Left lung (tissue), 4 donors: ENCODE measurements at regions not wholly inside any gene's neighbourhood (a gene's known extent, or its start where the extent isn't known, plus 50 kb on each side); places are given as distances from the start of the nearest gene placed in this dataset.

Experiments
- ATAC-seq: fragments of 200-7000 bp; cut with Tn5 transposase; one replicate; pipeline ENCODE4 v1.9.1; 2020; ENCODE audit warnings: moderate library complexity
- DNase-seq, 4 donors: peaks; one replicate each; pipeline ENCODE4 v3.0.0-alpha.2; 2013 to 2020
- H3K27ac ChIP-seq, 2 donors: fragments of 200-600 bp; sonication (generic) in 1 of 2; one replicate each; pipeline versions ENCODE4 v1.5.0 to v1.8.0; 2020 to 2021
- H3K27me3 ChIP-seq, 2 donors: fragments of 200-600 bp; sonication (generic) in 1 of 2; one replicate each; pipeline versions ENCODE4 v1.5.0 to v1.8.0; 2020 to 2021
- H3K36me3 ChIP-seq, 2 donors: fragments of 200-600 bp; sonication (generic) in 1 of 2; one replicate each; pipeline versions ENCODE4 v1.5.0 to v1.8.0; 2020 to 2021
- H3K4me1 ChIP-seq, 2 donors: fragments of 200-600 bp; one replicate each; pipeline ENCODE4 v1.8.0; 2021
- H3K4me3 ChIP-seq, 2 donors: fragments of 200-600 bp; sonication (generic) in 1 of 2; one replicate each; pipeline versions ENCODE4 v1.5.0 to v1.8.0; 2020 to 2021; ENCODE audit warnings: mild to moderate bottlenecking in 1 of 2
- H3K9me3 ChIP-seq, 2 donors: fragments of 200-600 bp; sonication (generic) in 1 of 2; one replicate each; pipeline versions ENCODE4 v1.5.0 to v1.8.0; 2020 to 2021
- CTCF ChIP-seq, 2 donors: fragments of 200-600 bp; sonication (generic) in 1 of 2; IDR thresholded peaks; one replicate each; pipeline versions ENCODE4 v1.5.0 to v1.8.0; 2021; ENCODE audit warnings: antibody characterized with exemption in 2 of 2
- intact Hi-C, 2 donors: fragments of 100-400 bp; cut with DNase I; formaldehyde crosslinking; loops; one replicate each; pipeline versions ENCODE4 v1.11.2 to v1.14.2; 2022
- donor health status: DM: no; HTN: yes; CAD: no.
- donor health status: DM: no; HTN: no; CAD: no.

- no peak for ATAC-seq
- H3K27me3 ChIP-seq: no peaks in the 10 kb centered on the region
Observed at GRCh38 chr4:177235026-177235425, 74.6 kb upstream of the NEIL3 start.

GRCh38 chr4:177236886-177237285 is 72.8 kb upstream of the NEIL3 start:
- Histone ChIP-seq H3K36me3 (no peaks in the 10 kb centered on the region), H3K27ac (no peak overlapping the region), H3K27me3 (no peaks in the 10 kb centered on the region), H3K4me1 (no peaks in the 10 kb centered on the region), H3K9me3 (no peaks in the 10 kb centered on the region), H3K4me3 (no peak overlapping the region)
- TF ChIP-seq CTCF (IDR thresholded peaks at IDR 0.05): no peak
- intact Hi-C loops: no loop called here
- ATAC-seq (no peak), DNase-seq (no peak)

More at GRCh38 chr4:177235026-177235425, 74.6 kb upstream of the NEIL3 start:
- Histone ChIP-seq H3K36me3 (no peaks in the 10 kb centered on the region), H3K4me1 (no peaks in the 10 kb centered on the region), H3K27ac (no peak overlapping the region), H3K4me3 (no peak overlapping the region), H3K9me3 (no peaks in the 10 kb centered on the region)
- no peak for DNase-seq
- intact Hi-C loops: no loop called here
- no peak for TF ChIP-seq CTCF (IDR thresholded peaks at IDR 0.05)

- no peak overlapping the region for H3K27ac ChIP-seq
- DNase-seq: no peak
Observed at GRCh38 chr4:177237291-177237690, 72.4 kb upstream of the NEIL3 start.

GRCh38 chr4:177239477-177239876 is 70.2 kb upstream of the NEIL3 start:
- no peaks in the 10 kb centered on the region for H3K27me3 ChIP-seq
- intact Hi-C loops: no loop called here
- H3K36me3 ChIP-seq: no peaks in the 10 kb centered on the region
- no peaks in the 10 kb centered on the region for H3K9me3 ChIP-seq
- ATAC-seq: no peak
- no peak overlapping the region for H3K4me3 ChIP-seq
- no peak overlapping the region for H3K27ac ChIP-seq
- DNase-seq: no peak
- TF ChIP-seq CTCF (IDR thresholded peaks at IDR 0.05): no peak
- H3K4me1 ChIP-seq: no peaks in the 10 kb centered on the region

More at GRCh38 chr4:177237291-177237690, 72.4 kb upstream of the NEIL3 start:
- intact Hi-C loops: no loop called here
- H3K9me3 ChIP-seq: no peaks in the 10 kb centered on the region
- no peak for ATAC-seq
- H3K36me3 ChIP-seq: no peaks in the 10 kb centered on the region
- no peaks in the 10 kb centered on the region for H3K4me1 ChIP-seq
- no peaks in the 10 kb centered on the region for H3K27me3 ChIP-seq
- H3K4me3 ChIP-seq: no peak overlapping the region
- no peak for TF ChIP-seq CTCF (IDR thresholded peaks at IDR 0.05)

GRCh38 chr4:177239878-177240277 is 69.8 kb upstream of the NEIL3 start:
- ATAC-seq: no peak
- no peak overlapping the region for H3K4me3 ChIP-seq
- intact Hi-C loops: no loop called here
- no peaks in the 10 kb centered on the region for H3K36me3 ChIP-seq
- H3K4me1 ChIP-seq: no peaks in the 10 kb centered on the region
- H3K27ac ChIP-seq: no peak overlapping the region
- peak in 2 of 4 donors; percentile 45 to 49 for DNase-seq
- H3K9me3 ChIP-seq: no peaks in the 10 kb centered on the region
- TF ChIP-seq CTCF (IDR thresholded peaks at IDR 0.05): no peak
- H3K27me3 ChIP-seq: no peaks in the 10 kb centered on the region
